ENCODE measurements at regions not wholly inside any gene's neighbourhood (a gene's known extent, or its start where the extent isn't known, plus 50 kb on each side); places are given as distances from the start of the nearest gene placed in this dataset.

- TF ChIP-seq CTCF (IDR thresholded peaks at IDR 0.05): no peak
- TF ChIP-seq POLR2AphosphoS5 (IDR thresholded peaks at IDR 0.05): no peak
Measured at GRCh38 chr14:59091404-59091803, 97.1 kb upstream of the DAAM1 start.

Measured in prostate gland (tissue), 2 donors.